ENCODE measurements at regions not wholly inside any gene's neighbourhood (a gene's known extent, or its start where the extent isn't known, plus 50 kb on each side); places are given as distances from the start of the nearest gene placed in this dataset.

- DNase-seq (ENCODE audit: low read depth in 2 of 2), result peak in 1 of 2 experiments; percentile 8
These were observed 52.7 kb upstream of the ERCC6L2 start for GRCh38 chr9:95822583-95823431.

- no peak for DNase-seq (ENCODE audit: low read depth in 2 of 2)
These were observed 53.5 kb upstream of the ERCC6L2 start for GRCh38 chr9:95822015-95822414.

GRCh38 chr9:95820074-95820473 lies 55.4 kb upstream of the ERCC6L2 start:
- no peak for DNase-seq (ENCODE audit: low read depth in 2 of 2)

GRCh38 chr9:95819636-95820035 lies 55.9 kb upstream of the ERCC6L2 start:
- no peak for DNase-seq (ENCODE audit: low read depth in 2 of 2)

GRCh38 chr9:95817205-95817604 lies 58.3 kb upstream of the ERCC6L2 start:
- no peak for DNase-seq (ENCODE audit: low read depth in 2 of 2)

- no peak for DNase-seq (ENCODE audit: low read depth in 2 of 2)
These were observed 58.8 kb upstream of the ERCC6L2 start for GRCh38 chr9:95816716-95817115.

GRCh38 chr9:95815961-95816360 lies 59.5 kb upstream of the ERCC6L2 start:
- DNase-seq (ENCODE audit: low read depth in 2 of 2), result no peak

GRCh38 chr9:95815133-95815532 lies 60.4 kb upstream of the ERCC6L2 start:
- DNase-seq (ENCODE audit: low read depth in 2 of 2), result no peak

GRCh38 chr9:95813923-95814322 lies 61.6 kb upstream of the ERCC6L2 start:
- DNase-seq (ENCODE audit: low read depth in 2 of 2), result no peak

- DNase-seq (ENCODE audit: low read depth in 2 of 2), result no peak
These were observed 64.7 kb upstream of the ERCC6L2 start for GRCh38 chr9:95810814-95811213.

GRCh38 chr9:95810133-95810532 lies 65.4 kb upstream of the ERCC6L2 start:
- DNase-seq (ENCODE audit: low read depth in 2 of 2), result no peak

GRCh38 chr9:95809686-95810085 lies 65.8 kb upstream of the ERCC6L2 start:
- no peak for DNase-seq (ENCODE audit: low read depth in 2 of 2)

- no peak for DNase-seq (ENCODE audit: low read depth in 2 of 2)
These were observed 67.5 kb upstream of the ERCC6L2 start for GRCh38 chr9:95808011-95808410.

- no peak for DNase-seq (ENCODE audit: low read depth in 2 of 2)
These were observed 68.1 kb upstream of the ERCC6L2 start for GRCh38 chr9:95807326-95807947.

GRCh38 chr9:95803197-95803596 lies 72.3 kb upstream of the ERCC6L2 start:
- no peak for DNase-seq (ENCODE audit: low read depth in 2 of 2)

- DNase-seq (ENCODE audit: low read depth in 2 of 2), result no peak
These were observed 73.7 kb upstream of the ERCC6L2 start for GRCh38 chr9:95801797-95802196.

GRCh38 chr9:95796029-95796428 lies 79.5 kb upstream of the ERCC6L2 start:
- DNase-seq (ENCODE audit: low read depth in 2 of 2), result no peak

- no peak for DNase-seq (ENCODE audit: low read depth in 2 of 2)
These were observed 81.3 kb upstream of the ERCC6L2 start for GRCh38 chr9:95793924-95794828.

- no peak for DNase-seq (ENCODE audit: low read depth in 2 of 2)
These were observed 83.8 kb upstream of the ERCC6L2 start for GRCh38 chr9:95791695-95792094.

- no peak for DNase-seq (ENCODE audit: low read depth in 2 of 2)
These were observed 84.2 kb upstream of the ERCC6L2 start for GRCh38 chr9:95791286-95791685.

- no peak for DNase-seq (ENCODE audit: low read depth in 2 of 2)
These were observed 86.9 kb upstream of the ERCC6L2 start for GRCh38 chr9:95788521-95788991.

GRCh38 chr9:95788021-95788420 lies 87.5 kb upstream of the ERCC6L2 start:
- no peak for DNase-seq (ENCODE audit: low read depth in 2 of 2)

Data from stimulated activated CD4-positive, alpha-beta T cell treated with anti-CD3 and anti-CD28 coated beads, Interleukin-12 subunit alpha, Interleukin-12 subunit beta, amount 100 ng/mL, for 24 hours (primary cell).